H9 (cell line): ENCODE measurements at regions not wholly inside any gene's neighbourhood (a gene's known extent, or its start where the extent isn't known, plus 50 kb on each side); places are given as distances from the start of the nearest gene placed in this dataset.

Experiments
- DNase-seq: peaks from one replicate; pipeline ENCODE4 v3.0.0-alpha.2; 2017
- H2AFZ ChIP-seq: one replicate; pipeline ENCODE4 v1.6.1; 2013; ENCODE audit warnings: mild to moderate bottlenecking, low read length, control low read depth, moderate library complexity
- H2AK5ac ChIP-seq: 2 replicates; pipeline ENCODE4 v1.6.1; 2013; ENCODE audit warnings: low read length, control low read depth, mixed read lengths; ENCODE audit not compliant: insufficient read length
- H2BK120ac ChIP-seq: one replicate; pipeline ENCODE4 v1.6.1; 2013; ENCODE audit warnings: low read depth, mild to moderate bottlenecking, low read length, control low read depth, inconsistent platforms; ENCODE audit not compliant: poor library complexity, severe bottlenecking
- H2BK12ac ChIP-seq: 2 replicates; pipeline ENCODE4 v1.6.1; 2013; ENCODE audit warnings: low read length, control low read depth, mixed read lengths, low read depth; ENCODE audit not compliant: insufficient read length
- H2BK15ac ChIP-seq: 2 replicates; pipeline ENCODE4 v1.6.1; 2013; ENCODE audit warnings: low read depth, low read length, control low read depth
- H2BK20ac ChIP-seq: one replicate; pipeline ENCODE4 v1.6.1; 2013; ENCODE audit warnings: low read depth, mild to moderate bottlenecking, low read length, control low read depth, inconsistent platforms; ENCODE audit not compliant: poor library complexity, severe bottlenecking
- H2BK5ac ChIP-seq: 2 replicates; pipeline ENCODE4 v1.6.1; 2013; ENCODE audit warnings: low read length, control low read depth, mixed read lengths; ENCODE audit not compliant: insufficient read length
- H3K14ac ChIP-seq: 2 replicates; pipeline ENCODE4 v1.6.1; 2013; ENCODE audit warnings: low read length, control low read depth; ENCODE audit not compliant: insufficient read depth
- H3K18ac ChIP-seq: 2 replicates; pipeline ENCODE4 v1.6.1; 2013; ENCODE audit warnings: low read depth, mild to moderate bottlenecking, mixed read lengths, low read length, control low read depth; ENCODE audit not compliant: insufficient read length
- H3K23ac ChIP-seq: 2 replicates; pipeline ENCODE4 v1.6.1; 2013; ENCODE audit warnings: low read length, control low read depth, mixed read lengths, low read depth; ENCODE audit not compliant: insufficient read length
- H3K23me2 ChIP-seq: 2 replicates; pipeline ENCODE4 v1.6.1; 2013; ENCODE audit warnings: low read depth, mild to moderate bottlenecking, mixed read lengths, low read length, control low read depth; ENCODE audit not compliant: insufficient read length, poor library complexity, severe bottlenecking
- H3K27ac ChIP-seq: 2 replicates; pipeline ENCODE4 v1.5.1; 2013; ENCODE audit warnings: low read length, control low read depth, mixed read lengths, low read depth; ENCODE audit not compliant: insufficient read length
- H3K27me3 ChIP-seq: 2 replicates; pipeline ENCODE4 v1.6.1; 2013; ENCODE audit warnings: low read length, control low read depth, inconsistent platforms; ENCODE audit not compliant: insufficient read depth
- H3K4ac ChIP-seq: 2 replicates; pipeline ENCODE4 v1.6.1; 2013; ENCODE audit warnings: low read depth, mild to moderate bottlenecking, control low read depth, inconsistent platforms, low read length, moderate library complexity
- H3K4me1 ChIP-seq: 2 replicates; pipeline ENCODE4 v1.6.1; 2013; ENCODE audit warnings: low read length, control low read depth, inconsistent platforms; ENCODE audit not compliant: insufficient read depth
- H3K4me2 ChIP-seq: 2 replicates; pipeline ENCODE4 v1.6.1; 2013; ENCODE audit warnings: low read length, control low read depth, mixed read lengths; ENCODE audit not compliant: insufficient read length, insufficient read depth
- H3K56ac ChIP-seq: 2 replicates; pipeline ENCODE4 v1.6.1; 2013; ENCODE audit warnings: low read depth, mild to moderate bottlenecking, mixed read lengths, low read length, control low read depth; ENCODE audit not compliant: insufficient read length
- H3K79me1 ChIP-seq: 2 replicates; pipeline ENCODE4 v1.6.1; 2013; ENCODE audit warnings: low read depth, mild to moderate bottlenecking, moderate library complexity, low read length, control low read depth, inconsistent platforms; ENCODE audit not compliant: insufficient read depth, poor library complexity, severe bottlenecking
- H3K79me2 ChIP-seq: 2 replicates; pipeline ENCODE4 v1.6.1; 2013; ENCODE audit warnings: low read length, control low read depth, inconsistent platforms; ENCODE audit not compliant: insufficient read depth
- H3K9ac ChIP-seq: 2 replicates; pipeline ENCODE4 v1.6.1; 2013; ENCODE audit warnings: low read length, control low read depth, mixed read lengths; ENCODE audit not compliant: insufficient read length; ENCODE audit errors: extremely low read depth
- H3K9me3 ChIP-seq: one replicate; pipeline ENCODE4 v1.6.1; 2013; ENCODE audit warnings: low read depth, low read length, inconsistent platforms; ENCODE audit not compliant: control insufficient read depth
- H3T11ph ChIP-seq: one replicate; pipeline ENCODE4 v1.6.1; 2013; ENCODE audit warnings: mild to moderate bottlenecking, low read length, control low read depth, inconsistent platforms
- H4K20me1 ChIP-seq: one replicate; pipeline ENCODE4 v1.6.1; 2013; ENCODE audit not compliant: control insufficient read depth, insufficient read length, insufficient read depth
- H4K5ac ChIP-seq: 2 replicates; pipeline ENCODE4 v1.6.1; 2013; ENCODE audit warnings: low read depth, mild to moderate bottlenecking, mixed read lengths, low read length, control low read depth; ENCODE audit not compliant: insufficient read length
- H4K8ac ChIP-seq: replicated peaks from 2 replicates; pipeline ENCODE4 v1.6.1; 2013; ENCODE audit warnings: low read length, control low read depth, mixed read lengths, low read depth; ENCODE audit not compliant: insufficient read length
- H4K91ac ChIP-seq: 2 replicates; pipeline ENCODE4 v1.6.1; 2013; ENCODE audit warnings: low read depth, mild to moderate bottlenecking, moderate library complexity, mixed read lengths, low read length, control low read depth; ENCODE audit not compliant: insufficient read length
- H3K27ac Mint-ChIP-seq, 3 experiments: 2 replicates in 2 of 3; 3 replicates in 1 of 3; pipeline ENCODE4 v1.8.0; 2020 to 2021; ENCODE audit warnings: mixed read lengths in 3 of 3, mild to moderate bottlenecking in 1 of 3, moderate library complexity in 1 of 3
- H3K27me3 Mint-ChIP-seq: 2 replicates; pipeline ENCODE4 v1.8.0; 2021; ENCODE audit warnings: low read depth, mild to moderate bottlenecking, moderate library complexity, mixed read lengths
- H3K36me3 Mint-ChIP-seq, 3 experiments: 2 replicates in 2 of 3; 3 replicates in 1 of 3; pipeline ENCODE4 v1.8.0; 2020 to 2021; ENCODE audit warnings: low read depth in 3 of 3, mixed read lengths in 3 of 3; ENCODE audit not compliant: insufficient read depth in 1 of 3
- H3K4me1 Mint-ChIP-seq, 2 experiments: 2 replicates each; pipeline ENCODE4 v1.8.0; 2020; ENCODE audit warnings: mixed read lengths in 2 of 2
- H3K4me3 Mint-ChIP-seq, 2 experiments: 2 replicates in 1 of 2; 3 replicates in 1 of 2; pipeline ENCODE4 v1.8.0; 2020 to 2021; ENCODE audit warnings: mild to moderate bottlenecking in 2 of 2, mixed read lengths in 2 of 2, moderate library complexity in 1 of 2
- H3K9me3 Mint-ChIP-seq, 2 experiments: 2 replicates in 1 of 2; 3 replicates in 1 of 2; pipeline ENCODE4 v1.8.0; 2020; ENCODE audit warnings: mild to moderate bottlenecking in 2 of 2, mixed read lengths in 2 of 2, moderate library complexity in 1 of 2
- WGBS: extraction: QIAGEN DNeasy Blood & Tissue Kit; methylation state at CpG from one replicate; pipeline ENCODE4 v1.1.7; 2013; ENCODE audit warnings: missing lambda C conversion rate, low lambda C conversion rate, mixed read lengths; ENCODE audit not compliant: insufficient read length; ENCODE audit errors: extremely low coverage; 5-methylcytosine and 5-hydroxymethylcytosine counted together
- TF ChIP-seq, protein P1 (sequence below): fragments of 200-600 bp; sonication (generic); conservative IDR thresholded peaks from 3 replicates; pipeline ENCODE4 v1.8.0; 2021; ENCODE audit warnings: antibody characterized with exemption, mild to moderate bottlenecking

DNA sequence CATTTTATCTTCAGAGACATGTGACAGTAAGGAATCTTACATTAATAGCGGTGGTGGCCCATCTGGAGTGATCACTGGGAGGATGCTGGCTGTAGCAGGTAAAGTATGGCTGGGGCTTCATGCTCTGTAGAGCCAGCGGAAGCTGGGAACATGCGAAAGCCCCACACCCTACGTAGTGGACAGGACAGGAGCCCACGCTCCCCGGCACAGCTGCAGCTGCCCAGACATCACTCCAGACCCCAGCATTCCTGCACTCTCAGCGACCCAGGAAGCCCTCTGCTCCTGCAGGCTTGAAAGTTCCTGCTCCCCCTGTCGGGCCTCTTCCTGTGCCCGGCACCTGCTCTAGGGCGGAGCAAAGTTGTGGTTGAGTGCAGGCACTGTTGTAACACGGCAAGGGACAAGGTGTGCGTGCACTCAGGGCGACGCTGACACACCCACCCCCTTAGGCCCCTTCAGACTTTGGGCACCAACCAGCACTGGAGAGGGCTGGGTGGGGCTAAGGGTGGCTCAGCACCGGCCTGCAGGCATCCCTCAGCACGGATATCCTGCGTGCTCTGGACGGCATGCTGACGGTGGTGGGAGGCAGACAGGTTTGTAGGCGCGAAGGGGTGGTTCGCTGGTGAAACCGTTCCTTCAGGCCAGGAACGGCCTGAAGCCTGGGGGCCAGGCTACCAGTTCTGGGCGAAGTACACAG, 568.3 kb downstream of the FSCB start:
- Histone ChIP-seq H3K56ac (no peak overlapping the region), H3T11ph (no peak overlapping the region), H2BK20ac (no peak overlapping the region), H2BK15ac (no peak overlapping the region), H3K27me3 (no peaks in the 10 kb centered on the region), H3K4me2 (no peak overlapping the region), H4K91ac (no peak overlapping the region), H3K79me2 (no peaks in the 10 kb centered on the region), H4K5ac (no peak overlapping the region), H3K14ac (no peak overlapping the region), H3K4me1 (no peaks in the 10 kb centered on the region), H4K20me1 (no peaks in the 10 kb centered on the region), H2BK5ac (no peak overlapping the region), H4K8ac (no peak overlapping the region), H2BK120ac (no peak overlapping the region), H3K23ac (no peak overlapping the region), H3K9ac (no peak overlapping the region), H2AK5ac (no peak overlapping the region), H2AFZ (no peak overlapping the region), H3K27ac (no peak overlapping the region), H3K23me2 (no peaks in the 10 kb centered on the region), H3K18ac (no peak overlapping the region), H3K4ac (no peak overlapping the region), H3K79me1 (no peaks in the 10 kb centered on the region), H2BK12ac (no peak overlapping the region), H3K9me3 (no peaks in the 10 kb centered on the region)
- H3K4me1 Mint-ChIP-seq = no peaks in the 10 kb centered on the region
- WGBS = no CpG with 5 or more reads among the region's 25 CpGs
- no peak overlapping the region for H3K4me3 Mint-ChIP-seq
- TF ChIP-seq, protein P1, sequence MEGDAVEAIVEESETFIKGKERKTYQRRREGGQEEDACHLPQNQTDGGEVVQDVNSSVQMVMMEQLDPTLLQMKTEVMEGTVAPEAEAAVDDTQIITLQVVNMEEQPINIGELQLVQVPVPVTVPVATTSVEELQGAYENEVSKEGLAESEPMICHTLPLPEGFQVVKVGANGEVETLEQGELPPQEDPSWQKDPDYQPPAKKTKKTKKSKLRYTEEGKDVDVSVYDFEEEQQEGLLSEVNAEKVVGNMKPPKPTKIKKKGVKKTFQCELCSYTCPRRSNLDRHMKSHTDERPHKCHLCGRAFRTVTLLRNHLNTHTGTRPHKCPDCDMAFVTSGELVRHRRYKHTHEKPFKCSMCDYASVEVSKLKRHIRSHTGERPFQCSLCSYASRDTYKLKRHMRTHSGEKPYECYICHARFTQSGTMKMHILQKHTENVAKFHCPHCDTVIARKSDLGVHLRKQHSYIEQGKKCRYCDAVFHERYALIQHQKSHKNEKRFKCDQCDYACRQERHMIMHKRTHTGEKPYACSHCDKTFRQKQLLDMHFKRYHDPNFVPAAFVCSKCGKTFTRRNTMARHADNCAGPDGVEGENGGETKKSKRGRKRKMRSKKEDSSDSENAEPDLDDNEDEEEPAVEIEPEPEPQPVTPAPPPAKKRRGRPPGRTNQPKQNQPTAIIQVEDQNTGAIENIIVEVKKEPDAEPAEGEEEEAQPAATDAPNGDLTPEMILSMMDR = no peak
- peaks cover 22 to 24% of the 10 kb centered on the region in 2 experiments for H3K9me3 Mint-ChIP-seq
- no peak overlapping the region for H3K27ac Mint-ChIP-seq
- H3K27me3 Mint-ChIP-seq = no peaks in the 10 kb centered on the region
- no peak for DNase-seq
- H3K36me3 Mint-ChIP-seq = peaks cover 6 to 20% (median 6%) of the 10 kb centered on the region in 3 experiments; a peak in 6 of 7 replicates
